ENCODE measurements at regions not wholly inside any gene's neighbourhood (a gene's known extent, or its start where the extent isn't known, plus 50 kb on each side); places are given as distances from the start of the nearest gene placed in this dataset.

DNA sequence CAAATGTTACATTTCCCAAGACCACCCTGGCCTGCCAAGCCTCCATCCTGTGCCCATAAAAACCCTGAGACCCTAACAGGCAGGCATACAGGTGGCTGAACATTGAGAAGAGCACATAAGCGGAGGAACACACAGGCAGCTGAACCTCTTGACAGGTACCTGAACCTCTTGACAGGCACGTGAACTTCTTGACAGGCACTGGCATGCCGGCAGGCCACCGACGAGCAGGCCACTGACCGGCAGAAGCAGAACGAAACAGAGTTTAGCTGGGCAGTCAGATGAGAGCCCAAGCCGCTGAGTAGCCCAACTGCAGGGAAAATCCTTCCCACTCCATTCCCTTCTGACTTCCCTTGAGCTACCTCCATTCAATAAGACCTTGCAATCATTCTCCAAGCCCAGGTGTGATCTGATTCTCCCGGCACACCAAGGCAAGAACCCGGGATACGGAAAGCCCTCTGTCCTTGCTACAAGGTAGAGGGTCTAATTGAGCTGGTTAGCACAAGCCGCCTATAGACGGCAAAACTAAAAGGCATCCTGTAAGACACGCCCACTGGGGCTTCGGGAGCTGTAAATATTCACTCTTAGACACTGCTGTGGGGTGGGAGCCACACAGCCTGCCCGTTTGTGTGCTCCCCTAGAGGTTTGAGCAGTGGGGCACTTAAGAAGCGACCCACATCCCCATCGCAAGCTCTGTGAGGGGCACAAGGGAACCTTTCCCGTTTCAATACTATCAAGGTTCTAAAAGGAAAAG lies 2613.9 kb upstream of the PCDH20 start:
- TF ChIP-seq POLR2A (IDR thresholded peaks at IDR 0.05) (no peak), CTCF (IDR thresholded peaks at IDR 0.05) (no peak)

All from prostate gland (tissue), 2 donors.